ENCODE measurements at regions not wholly inside any gene's neighbourhood (a gene's known extent, or its start where the extent isn't known, plus 50 kb on each side); places are given as distances from the start of the nearest gene placed in this dataset.

DNA sequence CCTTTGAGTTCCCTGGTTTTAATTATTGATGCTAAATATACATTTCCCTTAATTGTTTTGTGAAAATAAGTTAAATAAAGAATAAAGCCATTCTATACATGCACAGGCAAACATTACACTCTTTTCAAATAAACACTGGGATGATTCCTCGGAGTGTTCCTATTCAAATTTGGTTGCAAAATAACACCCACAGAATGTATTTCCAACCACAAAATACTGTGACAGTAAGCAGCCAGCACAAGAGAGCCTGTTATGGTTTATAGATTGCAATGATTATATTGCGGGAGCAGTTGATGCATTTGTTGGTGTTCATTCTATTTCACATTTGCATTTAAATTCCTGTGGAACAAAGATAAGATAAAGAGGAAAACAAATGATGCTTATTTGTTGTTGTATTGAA lies 632.6 kb upstream of the WWC1 start:
- Histone ChIP-seq H3K27me3 (ENCODE audit: control insufficient read depth in 4 of 4, insufficient read depth in 4 of 4, low read length in 3 of 4) (no peaks in the 10 kb centered on the region), H3K9me3 (ENCODE audit: control insufficient read depth in 4 of 4, low read length in 3 of 4) (no peaks in the 10 kb centered on the region), H3K36me3 (ENCODE audit: control insufficient read depth in 4 of 4, insufficient read depth in 3 of 4, low read depth in 1 of 4, low read length in 3 of 4) (no peaks in the 10 kb centered on the region), H3K4me1 (ENCODE audit: control insufficient read depth in 4 of 4, insufficient read depth in 4 of 4, low read length in 3 of 4) (no peaks in the 10 kb centered on the region), H3K27ac (ENCODE audit: low read depth in 1 of 2, low read length in 2 of 2) (no peak overlapping the region), H3K9ac (ENCODE audit: low read depth in 1 of 2, low read length in 2 of 2) (no peak overlapping the region), H3K4me3 (ENCODE audit: low read depth in 1 of 3, low read length in 3 of 3) (no peak overlapping the region)
- TF ChIP-seq ATF3 (IDR thresholded peaks at IDR 0.05) = no peak
- TF ChIP-seq RXRA (IDR thresholded peaks at IDR 0.05) = no peak
- WGBS = 65% methylated on average over 2 of the region's 2 CpGs
- no peak for DNase-seq (ENCODE audit: low spot score)

DNA sequence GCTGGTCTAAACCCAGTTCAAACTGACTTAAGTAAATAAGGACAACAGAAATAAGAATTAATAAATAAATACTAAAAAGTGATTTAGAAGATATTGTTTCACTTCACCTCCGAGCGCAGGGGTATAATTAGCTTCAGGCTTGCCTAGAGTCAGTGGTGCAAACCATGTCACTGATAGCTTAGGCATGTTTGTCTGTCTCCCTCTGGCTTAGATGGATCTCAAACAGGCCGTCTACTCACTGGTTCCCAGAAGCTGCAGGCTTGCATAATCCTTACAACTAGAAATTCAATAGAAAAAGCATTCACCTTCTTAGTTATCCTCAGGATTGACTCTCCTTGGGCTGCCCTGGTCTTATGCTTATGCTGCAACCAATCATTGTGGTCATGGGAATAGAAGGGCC lies 629.8 kb upstream of the WWC1 start:
- H3K27me3 ChIP-seq (ENCODE audit: control insufficient read depth in 4 of 4, insufficient read depth in 4 of 4, low read length in 3 of 4) = no peaks in the 10 kb centered on the region
- DNase-seq (ENCODE audit: low spot score) = no peak
- H3K9ac ChIP-seq (ENCODE audit: low read depth in 1 of 2, low read length in 2 of 2) = no peak overlapping the region
- no peak overlapping the region for H3K27ac ChIP-seq (ENCODE audit: low read depth in 1 of 2, low read length in 2 of 2)
- no peaks in the 10 kb centered on the region for H3K4me1 ChIP-seq (ENCODE audit: control insufficient read depth in 4 of 4, insufficient read depth in 4 of 4, low read length in 3 of 4)
- H3K9me3 ChIP-seq (ENCODE audit: control insufficient read depth in 4 of 4, low read length in 3 of 4) = no peaks in the 10 kb centered on the region
- no peaks in the 10 kb centered on the region for H3K36me3 ChIP-seq (ENCODE audit: control insufficient read depth in 4 of 4, insufficient read depth in 3 of 4, low read depth in 1 of 4, low read length in 3 of 4)
- 56% methylated on average over 3 of the region's 3 CpGs for WGBS
- H3K4me3 ChIP-seq (ENCODE audit: low read depth in 1 of 3, low read length in 3 of 3) = no peak overlapping the region
- TF ChIP-seq RXRA (IDR thresholded peaks at IDR 0.05) (no peak), HNF4A (conservative IDR thresholded peaks at IDR 0.05) (no peak), EGR1 (IDR thresholded peaks at IDR 0.05; ENCODE audit: low read depth in 2 of 2) (no peak), MAX (IDR thresholded peaks at IDR 0.05) (no peak), TAF1 (conservative IDR thresholded peaks at IDR 0.05) (no peak), SP1 (IDR thresholded peaks at IDR 0.05) (no peak), ATF3 (IDR thresholded peaks at IDR 0.05) (no peak), ZBTB33 (IDR thresholded peaks at IDR 0.05) (no peak), RAD21 (IDR thresholded peaks at IDR 0.05) (no peak), GABPA (IDR thresholded peaks at IDR 0.05 in 1 of 2, conservative IDR thresholded peaks at IDR 0.05 in 1 of 2) (no peak), YY1 (IDR thresholded peaks at IDR 0.05) (no peak), JUND (IDR thresholded peaks at IDR 0.05) (no peak), FOXA1 (IDR thresholded peaks at IDR 0.05) (no peak), REST (IDR thresholded peaks at IDR 0.05) (no peak), NR2F2 (IDR thresholded peaks at IDR 0.05) (no peak), HNF4G (IDR thresholded peaks at IDR 0.05) (no peak)
- TF ChIP-seq, protein P1, sequence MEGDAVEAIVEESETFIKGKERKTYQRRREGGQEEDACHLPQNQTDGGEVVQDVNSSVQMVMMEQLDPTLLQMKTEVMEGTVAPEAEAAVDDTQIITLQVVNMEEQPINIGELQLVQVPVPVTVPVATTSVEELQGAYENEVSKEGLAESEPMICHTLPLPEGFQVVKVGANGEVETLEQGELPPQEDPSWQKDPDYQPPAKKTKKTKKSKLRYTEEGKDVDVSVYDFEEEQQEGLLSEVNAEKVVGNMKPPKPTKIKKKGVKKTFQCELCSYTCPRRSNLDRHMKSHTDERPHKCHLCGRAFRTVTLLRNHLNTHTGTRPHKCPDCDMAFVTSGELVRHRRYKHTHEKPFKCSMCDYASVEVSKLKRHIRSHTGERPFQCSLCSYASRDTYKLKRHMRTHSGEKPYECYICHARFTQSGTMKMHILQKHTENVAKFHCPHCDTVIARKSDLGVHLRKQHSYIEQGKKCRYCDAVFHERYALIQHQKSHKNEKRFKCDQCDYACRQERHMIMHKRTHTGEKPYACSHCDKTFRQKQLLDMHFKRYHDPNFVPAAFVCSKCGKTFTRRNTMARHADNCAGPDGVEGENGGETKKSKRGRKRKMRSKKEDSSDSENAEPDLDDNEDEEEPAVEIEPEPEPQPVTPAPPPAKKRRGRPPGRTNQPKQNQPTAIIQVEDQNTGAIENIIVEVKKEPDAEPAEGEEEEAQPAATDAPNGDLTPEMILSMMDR (IDR thresholded peaks at IDR 0.05; ENCODE audit: low read depth, low read length, missing input control) = no peak

Data from liver (tissue), 8 donors.